GM12892 (cell line): ENCODE measurements at regions not wholly inside any gene's neighbourhood (a gene's known extent, or its start where the extent isn't known, plus 50 kb on each side); places are given as distances from the start of the nearest gene placed in this dataset.

Experiments
- POLR2A ChIP-seq: IDR thresholded peaks from 2 replicates; pipeline ENCODE4 v1.6.1; 2011; ENCODE audit warnings: low read depth, low read length, control low read depth
- POLR2AphosphoS5 ChIP-seq: IDR thresholded peaks from 2 replicates; pipeline ENCODE4 v1.6.1; 2011; ENCODE audit warnings: low read depth, low read length, control low read depth
- TAF1 ChIP-seq: IDR thresholded peaks from 2 replicates; pipeline ENCODE4 v1.6.1; 2011; ENCODE audit warnings: low read depth, mild to moderate bottlenecking, control low read depth, low read length, borderline replicate concordance

DNA sequence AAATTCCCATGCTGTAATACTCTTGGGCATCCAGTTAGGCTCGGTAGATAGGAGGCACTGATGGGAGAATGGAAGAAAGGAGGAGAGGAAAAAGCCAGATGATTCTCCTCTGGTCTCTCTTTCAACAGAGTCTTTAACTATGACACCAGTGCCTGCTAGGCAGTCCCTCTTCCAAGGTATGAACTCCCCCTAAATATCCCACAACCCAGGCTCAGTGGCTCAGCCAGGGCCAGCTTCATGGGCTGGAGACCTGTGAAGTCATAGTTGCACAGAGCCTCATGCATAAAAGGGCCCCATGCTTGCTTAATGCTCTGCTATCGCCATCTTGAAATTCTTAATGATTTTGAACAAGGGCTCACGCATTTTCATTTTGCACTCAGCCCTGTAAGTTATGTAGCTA, 869.2 kb upstream of the GCFC2 start:
- no peak for TF ChIP-seq TAF1
- TF ChIP-seq POLR2A = no peak
- no peak for TF ChIP-seq POLR2AphosphoS5
